ENCODE measurements at regions not wholly inside any gene's neighbourhood (a gene's known extent, or its start where the extent isn't known, plus 50 kb on each side); places are given as distances from the start of the nearest gene placed in this dataset.
"Not testable (repeated sequence)": the region's sequence is repeated elsewhere in the genome, so short reads cannot be mapped to it uniquely, and the experiment has no call there.

GRCh38 chr3:195647912-195648702 lies 64.4 kb upstream of the APOD start:
- not testable (repeated sequence) for TF ChIP-seq CTCF (IDR thresholded peaks at IDR 0.05); POLR2A (IDR thresholded peaks at IDR 0.05); POLR2AphosphoS5 (IDR thresholded peaks at IDR 0.05); EP300 (IDR thresholded peaks at IDR 0.05; ENCODE audit: low read depth)
